Activated CD8-positive, alpha-beta memory T cell treated with anti-CD3 and anti-CD28 coated beads, Interleukin-2, amount 10 ng/mL, durations not matched to agents 7 days and 5 days (primary cell): ENCODE measurements at regions not wholly inside any gene's neighbourhood (a gene's known extent, or its start where the extent isn't known, plus 50 kb on each side); places are given as distances from the start of the nearest gene placed in this dataset.
"Not testable (repeated sequence)": the region's sequence is repeated elsewhere in the genome, so short reads cannot be mapped to it uniquely, and the experiment has no call there.

Source experiments
- ATAC-seq: fragments of 150-1000 bp; cut with Tn5 transposase; one replicate; pipeline ENCODE4 v1.10.0; 2021; ENCODE audit warnings: moderate library complexity
- CTCF ChIA-PET: fragments of 350-600 bp; sonication (Branson Sonifier 250); formaldehyde crosslinking; loops from one replicate; lab custom pipeline; 2021; ENCODE audit warnings: antibody characterized with exemption; lab: Charles Lee
- DNase-seq: peaks from one replicate; pipeline ENCODE4 v3.0.0-alpha.2; 2020
- H3K27ac Mint-ChIP-seq: one replicate; pipeline ENCODE4 v1.8.0; 2021; ENCODE audit warnings: mild to moderate bottlenecking, mixed read lengths
- H3K27me3 Mint-ChIP-seq: one replicate; pipeline ENCODE4 v1.8.0; 2021; ENCODE audit warnings: mixed read lengths
- H3K36me3 Mint-ChIP-seq: one replicate; pipeline ENCODE4 v1.8.0; 2021; ENCODE audit warnings: mild to moderate bottlenecking, mixed read lengths
- H3K4me1 Mint-ChIP-seq: one replicate; pipeline ENCODE4 v1.8.0; 2021; ENCODE audit warnings: mixed read lengths
- H3K4me3 Mint-ChIP-seq: one replicate; pipeline ENCODE4 v1.8.0; 2021; ENCODE audit warnings: mild to moderate bottlenecking, moderate library complexity, mixed read lengths
- H3K9me3 Mint-ChIP-seq: one replicate; pipeline ENCODE4 v1.8.0; 2022; ENCODE audit warnings: low read depth, mixed read lengths

GRCh38 chr2:87619121-87619520 is 128.8 kb upstream of the PLGLB2 start:
- H3K4me1 Mint-ChIP-seq: not testable (repeated sequence)

GRCh38 chr2:87621139-87621538 is 126.7 kb upstream of the PLGLB2 start:
- H3K27ac Mint-ChIP-seq, ATAC-seq, H3K4me1 Mint-ChIP-seq, DNase-seq, H3K27me3 Mint-ChIP-seq, H3K36me3 Mint-ChIP-seq, H3K4me3 Mint-ChIP-seq, H3K9me3 Mint-ChIP-seq, CTCF ChIA-PET: not testable (repeated sequence)

More at GRCh38 chr2:87619121-87619520, 128.8 kb upstream of the PLGLB2 start:
- ATAC-seq, H3K4me3 Mint-ChIP-seq, H3K27me3 Mint-ChIP-seq, H3K9me3 Mint-ChIP-seq, H3K36me3 Mint-ChIP-seq, CTCF ChIA-PET, H3K27ac Mint-ChIP-seq, DNase-seq: not testable (repeated sequence)

GRCh38 chr2:87622720-87623119 is 125.2 kb upstream of the PLGLB2 start:
- ATAC-seq, H3K27me3 Mint-ChIP-seq, H3K27ac Mint-ChIP-seq, H3K9me3 Mint-ChIP-seq, H3K4me1 Mint-ChIP-seq, H3K36me3 Mint-ChIP-seq, H3K4me3 Mint-ChIP-seq, DNase-seq, CTCF ChIA-PET: not testable (repeated sequence)

- H3K27ac Mint-ChIP-seq, CTCF ChIA-PET, H3K9me3 Mint-ChIP-seq, H3K27me3 Mint-ChIP-seq, DNase-seq, H3K4me3 Mint-ChIP-seq, H3K36me3 Mint-ChIP-seq: not testable (repeated sequence)
- H3K4me1 Mint-ChIP-seq: peaks cover 13% of the 10 kb centered on the region
- peak; percentile 47 for ATAC-seq
Observed at GRCh38 chr2:87629491-87630458, 118.1 kb upstream of the PLGLB2 start.

- H3K4me1 Mint-ChIP-seq: peaks cover 17% of the 10 kb centered on the region
- H3K27ac Mint-ChIP-seq, DNase-seq, H3K9me3 Mint-ChIP-seq, H3K27me3 Mint-ChIP-seq, H3K4me3 Mint-ChIP-seq, CTCF ChIA-PET, H3K36me3 Mint-ChIP-seq: not testable (repeated sequence)
- ATAC-seq: peak; percentile 3
Observed at GRCh38 chr2:87630892-87631291, 117.0 kb upstream of the PLGLB2 start.

- peak; percentile 32 for ATAC-seq
- CTCF ChIA-PET, H3K4me3 Mint-ChIP-seq, DNase-seq, H3K9me3 Mint-ChIP-seq, H3K27me3 Mint-ChIP-seq, H3K36me3 Mint-ChIP-seq, H3K27ac Mint-ChIP-seq: not testable (repeated sequence)
- H3K4me1 Mint-ChIP-seq: peaks cover 17% of the 10 kb centered on the region
Observed at GRCh38 chr2:87631402-87631801, 116.5 kb upstream of the PLGLB2 start.

GRCh38 chr2:87633287-87633963 is 114.5 kb upstream of the PLGLB2 start:
- H3K27me3 Mint-ChIP-seq, H3K27ac Mint-ChIP-seq, H3K4me3 Mint-ChIP-seq, CTCF ChIA-PET, H3K9me3 Mint-ChIP-seq, H3K36me3 Mint-ChIP-seq: not testable (repeated sequence)
- H3K4me1 Mint-ChIP-seq: peaks cover 17% of the 10 kb centered on the region
- ATAC-seq (peak; percentile 34), DNase-seq (peak; percentile 41)

GRCh38 chr2:87634106-87634505 is 113.8 kb upstream of the PLGLB2 start:
- Mint-ChIP-seq H3K27ac (peak overlapping the region; percentile 67), H3K4me1 (peaks cover 17% of the 10 kb centered on the region)
- H3K9me3 Mint-ChIP-seq, H3K4me3 Mint-ChIP-seq, DNase-seq, H3K27me3 Mint-ChIP-seq, CTCF ChIA-PET, H3K36me3 Mint-ChIP-seq: not testable (repeated sequence)
- ATAC-seq: peak; percentile 43

- H3K9me3 Mint-ChIP-seq, H3K4me3 Mint-ChIP-seq, CTCF ChIA-PET, H3K36me3 Mint-ChIP-seq, H3K27me3 Mint-ChIP-seq: not testable (repeated sequence)
- peak overlapping the region; percentile 18 for H3K27ac Mint-ChIP-seq
- peaks cover 17% of the 10 kb centered on the region for H3K4me1 Mint-ChIP-seq
- peak; percentile 40 for DNase-seq
- peak; percentile 47 for ATAC-seq
Observed at GRCh38 chr2:87634971-87635650, 112.8 kb upstream of the PLGLB2 start.

- ATAC-seq, H3K27me3 Mint-ChIP-seq, H3K36me3 Mint-ChIP-seq, H3K27ac Mint-ChIP-seq, H3K4me3 Mint-ChIP-seq, H3K9me3 Mint-ChIP-seq, CTCF ChIA-PET, DNase-seq: not testable (repeated sequence)
- H3K4me1 Mint-ChIP-seq: peaks cover 17% of the 10 kb centered on the region
Observed at GRCh38 chr2:87636246-87636645, 111.6 kb upstream of the PLGLB2 start.

- peaks cover 13% of the 10 kb centered on the region for H3K4me1 Mint-ChIP-seq
- CTCF ChIA-PET, H3K27me3 Mint-ChIP-seq, H3K4me3 Mint-ChIP-seq, H3K27ac Mint-ChIP-seq, H3K9me3 Mint-ChIP-seq, ATAC-seq, H3K36me3 Mint-ChIP-seq, DNase-seq: not testable (repeated sequence)
Observed at GRCh38 chr2:87636735-87637134, 111.2 kb upstream of the PLGLB2 start.

- H3K9me3 Mint-ChIP-seq, DNase-seq, H3K36me3 Mint-ChIP-seq, CTCF ChIA-PET, H3K27ac Mint-ChIP-seq, H3K27me3 Mint-ChIP-seq, H3K4me3 Mint-ChIP-seq, ATAC-seq: not testable (repeated sequence)
- H3K4me1 Mint-ChIP-seq: peaks cover 13% of the 10 kb centered on the region
Observed at GRCh38 chr2:87637249-87637990, 110.5 kb upstream of the PLGLB2 start.
